Suprapubic skin (tissue), 4 donors: ENCODE measurements at regions not wholly inside any gene's neighbourhood (a gene's known extent, or its start where the extent isn't known, plus 50 kb on each side); places are given as distances from the start of the nearest gene placed in this dataset.

Experiments
- DNase-seq, 2 donors: peaks; one replicate each; pipeline ENCODE4 v3.0.0-alpha.2; 2019; ENCODE audit warnings: low spot score in 2 of 2
- H3K27ac ChIP-seq: fragments of 200-600 bp; sonication (generic); one replicate; pipeline ENCODE4 v1.5.1; 2019
- H3K27me3 ChIP-seq: fragments of 200-600 bp; sonication (generic); one replicate; pipeline ENCODE4 v1.5.1; 2019
- H3K36me3 ChIP-seq: fragments of 200-600 bp; sonication (generic); one replicate; pipeline ENCODE4 v1.5.1; 2019
- H3K4me1 ChIP-seq: fragments of 200-600 bp; sonication (generic); one replicate; pipeline ENCODE4 v1.5.1; 2019
- H3K4me3 ChIP-seq: fragments of 200-600 bp; sonication (generic); one replicate; pipeline ENCODE4 v1.5.1; 2019; ENCODE audit warnings: mild to moderate bottlenecking
- H3K9me3 ChIP-seq: fragments of 200-600 bp; sonication (generic); one replicate; pipeline ENCODE4 v1.5.1; 2019
- CTCF ChIP-seq, 2 donors: fragments of 200-600 bp in 1 of 2; fragments of 450-650 bp in 1 of 2; sonication (generic) in 1 of 2; IDR thresholded peaks; one replicate each; pipeline ENCODE4 v1.5.1; 2016 to 2019; ENCODE audit warnings: antibody characterized with exemption in 2 of 2, mild to moderate bottlenecking in 1 of 2, moderate library complexity in 1 of 2
- EP300 ChIP-seq: sonication (generic); formaldehyde crosslinking; IDR thresholded peaks from one replicate; pipeline ENCODE4 v1.6.1; 2017; ENCODE audit warnings: antibody characterized with exemption
- POLR2A ChIP-seq, 2 donors: fragments of 450-650 bp; IDR thresholded peaks; one replicate each; pipeline ENCODE4 v1.6.1; 2017; ENCODE audit warnings: antibody characterized with exemption in 2 of 2, mild to moderate bottlenecking in 2 of 2, moderate library complexity in 2 of 2
- POLR2AphosphoS5 ChIP-seq, 3 donors: sonication (generic); formaldehyde crosslinking; IDR thresholded peaks; one replicate each; pipeline ENCODE4 v1.6.1; 2017; ENCODE audit warnings: antibody characterized with exemption in 3 of 3
- WGBS: methylation state at CpG from one replicate; pipeline ENCODE4 v1.1.5; 2018; 5-methylcytosine and 5-hydroxymethylcytosine counted together

GRCh38 chr10:53071505-53072125 is 299.0 kb upstream of the MBL2 start:
- H3K36me3 ChIP-seq, result no peaks in the 10 kb centered on the region
- no peak overlapping the region for H3K4me3 ChIP-seq
- DNase-seq, result no peak
- WGBS, result 40% methylated on average over 4 of the region's 4 CpGs
- H3K4me1 ChIP-seq, result no peaks in the 10 kb centered on the region
- H3K9me3 ChIP-seq, result no peaks in the 10 kb centered on the region
- no peaks in the 10 kb centered on the region for H3K27me3 ChIP-seq
- TF ChIP-seq CTCF (IDR thresholded peaks at IDR 0.05) (no peak), POLR2AphosphoS5 (IDR thresholded peaks at IDR 0.05) (no peak), EP300 (no peak), POLR2A (IDR thresholded peaks at IDR 0.05) (no peak)
- H3K27ac ChIP-seq, result no peak overlapping the region

- TF ChIP-seq EP300 (no peak), CTCF (IDR thresholded peaks at IDR 0.05) (no peak), POLR2A (IDR thresholded peaks at IDR 0.05) (no peak), POLR2AphosphoS5 (IDR thresholded peaks at IDR 0.05) (no peak)
- Histone ChIP-seq H3K4me1 (no peaks in the 10 kb centered on the region), H3K36me3 (no peaks in the 10 kb centered on the region), H3K9me3 (no peaks in the 10 kb centered on the region), H3K27me3 (no peaks in the 10 kb centered on the region), H3K27ac (no peak overlapping the region), H3K4me3 (no peak overlapping the region)
- no peak for DNase-seq
These were observed 296.4 kb upstream of the MBL2 start for GRCh38 chr10:53069013-53069412.

GRCh38 chr10:53064614-53065013 is 292.0 kb upstream of the MBL2 start:
- no peak for DNase-seq
- H3K27me3 ChIP-seq, result no peaks in the 10 kb centered on the region
- H3K27ac ChIP-seq, result no peak overlapping the region
- TF ChIP-seq CTCF (IDR thresholded peaks at IDR 0.05) (no peak), POLR2A (IDR thresholded peaks at IDR 0.05) (no peak), POLR2AphosphoS5 (IDR thresholded peaks at IDR 0.05) (no peak), EP300 (no peak)
- WGBS, result 35% methylated on average over 2 of the region's 2 CpGs
- H3K36me3 ChIP-seq, result no peaks in the 10 kb centered on the region
- no peaks in the 10 kb centered on the region for H3K9me3 ChIP-seq
- H3K4me3 ChIP-seq, result no peak overlapping the region
- no peaks in the 10 kb centered on the region for H3K4me1 ChIP-seq

- 92% methylated on average over 3 of the region's 3 CpGs for WGBS
- no peak for TF ChIP-seq CTCF (IDR thresholded peaks at IDR 0.05)
- no peak for TF ChIP-seq POLR2A (IDR thresholded peaks at IDR 0.05)
- TF ChIP-seq POLR2AphosphoS5 (IDR thresholded peaks at IDR 0.05), result no peak
- no peak for TF ChIP-seq EP300
- Histone ChIP-seq H3K9me3 (no peaks in the 10 kb centered on the region), H3K27ac (no peak overlapping the region), H3K4me3 (no peak overlapping the region), H3K36me3 (no peaks in the 10 kb centered on the region), H3K4me1 (no peaks in the 10 kb centered on the region), H3K27me3 (no peaks in the 10 kb centered on the region)
- DNase-seq, result no peak
These were observed 291.2 kb upstream of the MBL2 start for GRCh38 chr10:53063805-53064204.

- Histone ChIP-seq H3K27me3 (no peaks in the 10 kb centered on the region), H3K36me3 (no peaks in the 10 kb centered on the region), H3K4me1 (no peaks in the 10 kb centered on the region), H3K4me3 (no peak overlapping the region), H3K9me3 (no peaks in the 10 kb centered on the region), H3K27ac (no peak overlapping the region)
- DNase-seq, result no peak
- WGBS, result 84% methylated on average over 6 of the region's 6 CpGs
- TF ChIP-seq POLR2A (IDR thresholded peaks at IDR 0.05) (no peak), EP300 (no peak), POLR2AphosphoS5 (IDR thresholded peaks at IDR 0.05) (no peak), CTCF (IDR thresholded peaks at IDR 0.05) (no peak)
These were observed 280.1 kb upstream of the MBL2 start for GRCh38 chr10:53052521-53053164.
